Kidney glomerular epithelial cell (primary cell): ENCODE measurements at regions not wholly inside any gene's neighbourhood (a gene's known extent, or its start where the extent isn't known, plus 50 kb on each side); places are given as distances from the start of the nearest gene placed in this dataset.
A peak's percentile ranks its signal among the peaks of the same experiment; 100 is the strongest.

Experiments
- DNase-seq: peaks from one replicate; lab custom pipeline; 2025; lab: John Stamatoyannopoulos, UW

DNA sequence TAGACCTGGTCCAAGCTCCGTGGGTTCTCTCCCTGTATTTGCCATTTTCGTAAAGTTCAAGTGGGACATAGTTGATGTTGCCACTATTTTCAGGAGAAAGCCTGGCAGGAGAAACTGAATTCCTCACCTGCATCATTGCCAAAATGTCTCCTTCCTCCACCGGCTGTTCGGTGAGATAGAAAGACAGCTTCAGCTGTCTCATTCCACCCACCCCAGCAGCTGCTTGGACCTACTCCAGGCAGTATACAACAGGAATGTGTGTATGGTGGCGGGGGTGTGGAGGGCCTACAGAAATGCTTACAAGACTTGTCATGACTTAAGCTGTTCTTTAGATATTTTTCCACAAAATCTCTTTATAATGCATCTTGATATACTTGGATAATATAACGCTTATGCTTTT lies 132.7 kb upstream of the RAP2B start:
- DNase-seq: no peak

GRCh38 chr3:153032891-153033290 lies 129.1 kb upstream of the RAP2B start:
- no peak for DNase-seq

DNA sequence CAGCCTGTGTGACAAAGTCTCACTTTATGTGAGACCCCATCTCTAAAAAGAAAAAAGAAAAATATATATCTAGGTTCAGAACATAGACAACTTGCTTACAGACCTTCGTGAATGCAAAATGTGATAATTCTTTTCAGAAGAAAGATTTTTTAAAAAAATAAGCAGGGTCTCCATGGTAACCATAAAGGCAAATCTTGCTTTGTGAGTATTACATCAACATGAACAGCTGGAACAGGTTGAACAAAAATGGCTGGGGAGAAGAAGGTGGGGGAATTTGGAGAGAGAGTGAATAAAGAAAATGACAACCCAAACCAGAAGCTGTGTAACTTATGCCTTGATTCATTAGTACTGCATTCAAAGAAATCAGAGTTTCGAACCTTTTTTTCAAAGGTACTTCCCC lies 125.2 kb upstream of the RAP2B start:
- no peak for DNase-seq

- DNase-seq: no peak
Observed at GRCh38 chr3:153038367-153038766, 123.7 kb upstream of the RAP2B start.

- peak; percentile 20 for DNase-seq
Observed at GRCh38 chr3:153038779-153039178, 123.2 kb upstream of the RAP2B start.

DNA sequence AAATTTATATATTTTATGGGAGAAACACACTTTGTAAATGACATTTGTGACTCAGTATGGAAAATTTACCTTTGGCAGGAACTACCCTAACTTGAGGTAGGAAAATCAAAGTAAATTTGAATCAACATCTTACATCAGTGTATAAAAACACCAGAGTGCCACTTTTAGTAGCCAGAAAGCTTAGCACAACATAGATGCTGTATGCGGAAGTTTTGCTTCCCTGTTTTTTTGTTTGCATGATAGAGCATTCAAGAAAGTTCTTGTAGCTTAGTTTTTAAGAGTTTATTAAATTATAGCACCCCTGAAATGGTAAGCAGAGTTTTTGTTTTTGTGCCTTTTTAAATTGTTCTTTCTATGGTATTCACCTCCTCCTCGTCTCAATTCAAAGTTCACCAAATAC lies 120.8 kb upstream of the RAP2B start:
- DNase-seq: no peak

- no peak for DNase-seq
Observed at GRCh38 chr3:153042088-153042487, 119.9 kb upstream of the RAP2B start.

GRCh38 chr3:153043729-153044328 lies 118.2 kb upstream of the RAP2B start:
- no peak for DNase-seq

DNA sequence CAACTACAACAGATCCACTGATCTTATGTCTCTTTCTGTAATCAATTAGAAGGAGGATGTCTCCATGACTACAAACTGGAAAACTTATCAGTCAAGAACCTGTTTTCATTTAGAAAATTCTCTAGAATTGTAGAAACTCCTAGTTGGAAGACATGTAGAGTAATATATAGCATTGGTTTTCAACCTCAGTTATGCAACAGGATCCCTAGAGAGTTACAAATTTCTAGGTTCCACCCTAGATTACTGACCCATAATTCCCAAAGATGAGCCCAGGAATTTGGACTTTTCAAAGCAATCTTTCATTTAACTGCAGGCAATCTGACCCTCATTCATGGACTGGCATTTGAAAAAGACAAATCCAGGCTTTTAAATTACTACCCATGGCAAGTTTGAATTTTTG lies 116.9 kb upstream of the RAP2B start:
- DNase-seq: no peak

DNA sequence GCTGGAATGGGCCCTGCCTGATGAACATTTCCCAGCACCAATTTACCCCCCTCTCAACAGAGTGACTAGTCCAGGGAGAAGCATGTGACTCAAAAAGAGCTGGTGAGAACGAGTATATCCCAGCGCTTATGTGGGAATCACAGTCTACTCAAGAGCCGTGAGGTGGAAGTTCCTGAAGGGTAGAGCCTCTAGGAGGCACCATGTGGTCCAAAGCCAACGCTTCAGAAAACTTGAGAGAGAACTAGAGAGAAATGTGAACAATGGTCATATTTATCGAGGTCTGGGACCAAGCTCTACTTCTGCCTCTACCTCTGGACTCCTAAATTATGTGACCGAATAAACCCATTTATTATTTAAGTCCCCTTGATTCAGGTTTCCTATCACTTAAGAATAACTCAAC lies 111.0 kb upstream of the RAP2B start:
- no peak for DNase-seq

GRCh38 chr3:153051427-153052095 lies 110.5 kb upstream of the RAP2B start:
- peak; percentile 51 for DNase-seq

DNA sequence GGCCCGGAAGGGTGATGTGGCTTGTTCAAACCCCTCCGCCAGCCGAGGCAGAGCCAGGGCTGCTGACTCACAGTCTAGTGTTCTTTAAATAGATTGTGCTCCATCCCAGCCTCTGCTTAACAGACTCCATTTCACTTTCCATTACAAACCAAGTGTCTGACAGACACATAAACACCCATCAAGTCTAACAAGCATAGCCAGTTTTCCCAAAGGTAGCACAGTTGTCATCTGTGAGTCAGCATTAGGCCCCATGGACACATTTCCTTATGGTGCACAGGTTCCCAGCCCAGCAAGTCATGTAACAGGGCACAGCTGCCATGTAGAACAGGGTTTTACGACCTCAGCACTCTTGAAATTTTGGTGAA lies 109.9 kb upstream of the RAP2B start:
- DNase-seq: peak; percentile 35

DNA sequence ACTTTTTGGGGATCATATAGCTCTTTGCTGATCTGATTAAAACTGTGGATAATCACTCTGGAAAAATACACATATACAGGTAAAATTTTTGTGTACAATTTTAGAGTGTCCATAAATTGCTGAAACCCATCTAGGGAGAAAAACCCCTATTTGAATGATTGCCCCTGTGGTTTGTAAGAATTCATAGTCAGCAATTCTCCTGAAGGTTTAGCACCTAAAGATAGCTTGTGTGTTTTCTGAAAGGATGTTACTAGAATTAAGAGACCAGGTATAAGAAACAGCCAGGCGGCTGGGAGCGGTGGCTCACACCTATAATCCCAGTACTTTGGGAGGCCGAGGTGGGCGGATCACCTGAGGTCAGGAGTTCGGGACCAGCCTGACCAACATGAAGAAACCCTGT lies 106.8 kb upstream of the RAP2B start:
- no peak for DNase-seq

GRCh38 chr3:153055779-153056178 lies 106.2 kb upstream of the RAP2B start:
- no peak for DNase-seq

DNA sequence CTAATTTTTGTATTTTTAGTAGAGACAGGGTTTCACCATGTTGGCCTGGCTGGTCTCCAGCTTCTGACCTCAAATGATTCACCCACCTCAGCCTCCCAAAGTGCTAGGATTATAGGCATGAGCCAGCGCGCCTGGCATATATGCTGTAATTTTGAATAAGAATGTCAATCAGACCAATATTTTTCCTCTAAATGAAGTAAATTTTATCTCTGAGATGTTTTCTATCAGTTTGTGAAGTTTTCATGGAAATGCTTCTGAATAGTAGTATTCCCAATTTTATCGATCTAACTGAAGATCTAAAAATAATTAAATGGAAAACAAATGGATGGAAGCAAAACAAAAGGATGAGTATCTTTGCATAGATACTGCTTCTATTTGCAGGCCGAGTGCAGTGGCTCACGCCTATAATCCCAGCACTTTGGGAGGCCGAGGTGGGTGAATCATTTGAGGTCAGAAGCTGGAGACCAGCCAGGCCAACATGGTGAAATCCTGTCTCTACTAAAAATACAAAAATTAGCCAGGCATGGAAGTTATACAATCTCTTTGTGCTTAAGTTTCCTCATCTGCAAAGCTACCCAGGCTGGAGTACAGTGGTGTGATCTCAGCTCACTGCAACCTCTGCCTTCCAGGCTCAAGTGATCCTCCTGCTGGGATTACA lies 103.9 kb upstream of the RAP2B start:
- DNase-seq: peak; percentile 58

GRCh38 chr3:153060346-153060745 lies 101.7 kb upstream of the RAP2B start:
- DNase-seq: no peak

DNA sequence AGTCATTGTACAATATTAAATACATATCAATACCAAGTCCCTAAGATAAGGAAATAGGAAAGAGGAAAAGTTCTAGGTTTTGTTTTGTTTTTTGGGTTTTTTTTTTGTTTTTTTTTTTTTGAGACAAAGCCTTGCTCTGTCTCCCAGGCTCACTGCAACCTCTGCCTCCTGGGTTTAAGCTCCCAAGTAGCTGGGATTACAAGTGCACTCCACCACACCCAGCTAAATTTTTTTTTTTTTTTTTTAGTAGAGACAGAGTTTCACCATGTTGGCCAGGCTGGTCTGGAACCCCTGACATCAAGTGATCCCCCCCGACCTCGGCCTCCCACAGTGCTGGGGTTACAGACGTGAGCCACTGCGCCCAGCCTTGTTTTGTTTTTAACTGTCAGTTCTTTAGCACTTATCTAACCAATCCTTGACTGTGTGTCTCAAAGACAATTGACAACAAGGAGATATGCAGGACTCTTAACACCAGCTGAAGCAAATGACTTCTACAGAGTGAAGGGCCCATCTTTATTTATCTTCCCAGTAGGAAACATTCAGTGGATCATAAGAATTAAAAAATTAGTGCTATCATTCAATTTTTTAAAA lies 100.0 kb upstream of the RAP2B start:
- DNase-seq: no peak

DNA sequence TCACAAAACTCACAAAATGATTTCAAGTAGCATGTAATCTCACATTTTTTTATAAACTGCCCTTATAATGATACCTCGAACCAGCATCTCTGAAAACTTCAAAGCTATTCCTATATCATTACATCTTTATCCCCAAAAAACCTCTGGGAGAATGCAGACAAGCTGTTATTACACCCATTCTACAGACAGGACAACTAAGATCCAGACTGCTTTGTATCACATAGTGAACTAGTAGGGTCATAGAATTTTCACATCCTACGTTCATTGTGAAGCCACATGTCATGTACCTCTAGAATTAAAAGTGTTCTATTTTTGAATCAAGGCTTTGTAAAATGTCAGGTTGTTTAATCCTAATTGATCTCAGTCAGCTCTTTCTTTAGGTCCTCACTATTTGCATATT lies 98.7 kb upstream of the RAP2B start:
- DNase-seq: no peak

DNA sequence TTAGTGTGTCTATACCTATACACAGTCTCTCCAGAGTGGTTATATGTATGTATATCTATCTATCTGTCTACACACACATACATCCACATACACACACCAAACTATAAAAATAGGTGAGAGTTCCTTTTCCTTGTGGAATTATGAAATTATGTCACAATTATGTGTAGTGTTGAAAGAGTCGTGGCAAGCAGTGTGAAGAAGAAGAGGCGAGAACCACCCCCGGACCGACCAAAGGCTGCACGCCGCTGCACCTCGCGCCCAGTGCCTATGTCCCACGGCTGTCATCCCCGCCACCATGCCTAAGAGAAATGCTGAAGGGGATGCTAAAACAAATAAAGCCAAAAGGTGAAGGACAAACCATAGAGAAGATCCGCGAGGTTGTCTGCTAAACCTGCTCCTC lies 95.0 kb upstream of the RAP2B start:
- DNase-seq: no peak

GRCh38 chr3:153069598-153070510 lies 92.2 kb upstream of the RAP2B start:
- no peak for DNase-seq

DNA sequence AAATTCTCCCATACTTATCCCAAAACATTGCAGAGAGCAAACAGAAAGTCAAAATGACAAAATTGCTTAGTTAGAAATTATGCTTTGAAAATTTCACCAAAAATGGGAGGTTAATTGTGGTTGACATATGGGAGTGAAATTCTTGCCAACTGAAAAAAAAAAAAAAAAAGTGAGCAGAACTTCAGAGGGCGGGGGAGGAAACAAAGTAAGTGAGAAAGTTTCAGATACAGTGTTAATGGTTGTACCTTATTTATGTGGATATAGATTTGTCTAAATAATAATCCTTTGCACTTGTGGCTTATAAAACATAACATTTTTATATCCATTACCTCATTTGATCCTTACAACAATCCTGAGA lies 91.5 kb upstream of the RAP2B start:
- no peak for DNase-seq

GRCh38 chr3:153072382-153072781 lies 89.6 kb upstream of the RAP2B start:
- no peak for DNase-seq
